ENCODE measurements at regions not wholly inside any gene's neighbourhood (a gene's known extent, or its start where the extent isn't known, plus 50 kb on each side); places are given as distances from the start of the nearest gene placed in this dataset.
"Not testable (repeated sequence)": the region's sequence is repeated elsewhere in the genome, so short reads cannot be mapped to it uniquely, and the experiment has no call there.

- TF ChIP-seq CTCF, POLR2A (IDR thresholded peaks at IDR 0.05): not testable (repeated sequence)
Observed at GRCh38 chr6:44037276-44037675, 90.0 kb downstream of the MRPL14 start.
